Vagina (tissue), 2 donors: ENCODE measurements at regions not wholly inside any gene's neighbourhood (a gene's known extent, or its start where the extent isn't known, plus 50 kb on each side); places are given as distances from the start of the nearest gene placed in this dataset.
A peak's percentile ranks its signal among the peaks of the same experiment; 100 is the strongest.

Experiments
- DNase-seq, 2 donors: peaks; one replicate each; pipeline ENCODE4 v3.0.0-alpha.2; 2017; ENCODE audit errors: extremely low spot score in 2 of 2
- H3K27ac ChIP-seq: fragments of 200-600 bp; sonication (generic); one replicate; pipeline ENCODE4 v1.5.1; 2019
- H3K27me3 ChIP-seq: fragments of 200-600 bp; sonication (generic); one replicate; pipeline ENCODE4 v1.5.1; 2019
- H3K36me3 ChIP-seq, 2 donors: fragments of 200-600 bp; sonication (generic); one replicate each; pipeline ENCODE4 v1.5.1; 2017 to 2019
- H3K4me1 ChIP-seq: fragments of 200-600 bp; sonication (generic); one replicate; pipeline ENCODE4 v1.5.1; 2019
- H3K4me3 ChIP-seq, 2 donors: fragments of 200-600 bp; sonication (generic); 1 replicate in 1 of 2; 2 replicates in 1 of 2; pipeline ENCODE4 v1.5.1; 2016 to 2019
- H3K9me3 ChIP-seq: fragments of 200-600 bp; sonication (generic); one replicate; pipeline ENCODE4 v1.5.1; 2019
- POLR2A ChIP-seq, 2 donors: fragments of 450-650 bp; IDR thresholded peaks; one replicate each; pipeline ENCODE4 v1.6.1; 2017; ENCODE audit warnings: antibody characterized with exemption in 2 of 2, mild to moderate bottlenecking in 2 of 2, moderate library complexity in 2 of 2
- POLR2AphosphoS5 ChIP-seq, 2 donors: sonication (generic); formaldehyde crosslinking; IDR thresholded peaks; one replicate each; pipeline ENCODE4 v1.9.0; 2017; ENCODE audit warnings: antibody characterized with exemption in 2 of 2, mild to moderate bottlenecking in 2 of 2, low read depth in 1 of 2; ENCODE audit not compliant: insufficient read depth in 1 of 2
- intact Hi-C: fragments of 100-400 bp; cut with DNase I; formaldehyde crosslinking; loops from one replicate; pipeline ENCODE4 v1.15.1; 2023
- TF ChIP-seq, protein P1 (sequence below), 3 experiments: fragments of 450-650 bp in 2 of 3; fragments of 200-600 bp in 1 of 3; sonication (generic) in 1 of 3; IDR thresholded peaks; one replicate each; pipeline ENCODE4 v1.5.1; 2017 to 2019; ENCODE audit warnings: antibody characterized with exemption in 3 of 3, mild to moderate bottlenecking in 2 of 3, moderate library complexity in 2 of 3

DNA sequence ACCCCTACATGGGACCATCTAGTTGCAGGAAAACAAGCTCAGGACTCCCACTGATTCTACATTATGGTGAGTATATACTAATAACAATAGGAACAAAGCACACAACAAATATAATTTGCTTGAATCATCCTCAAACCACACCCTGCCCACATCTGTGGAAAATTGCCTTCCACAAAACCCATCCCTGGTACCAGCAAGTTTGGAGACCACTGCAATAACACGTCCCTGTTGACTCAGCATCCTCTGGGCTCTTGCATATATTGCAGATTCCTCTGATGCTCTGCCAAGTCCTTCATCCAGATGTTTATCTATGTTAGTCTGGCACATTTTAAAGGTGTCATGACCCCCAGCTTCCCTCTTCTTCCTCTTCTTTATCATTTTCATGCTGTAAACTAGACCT lies 138.4 kb downstream of the PCTP start:
- TF ChIP-seq POLR2A (IDR thresholded peaks at IDR 0.05): no peak
- TF ChIP-seq, protein P1, sequence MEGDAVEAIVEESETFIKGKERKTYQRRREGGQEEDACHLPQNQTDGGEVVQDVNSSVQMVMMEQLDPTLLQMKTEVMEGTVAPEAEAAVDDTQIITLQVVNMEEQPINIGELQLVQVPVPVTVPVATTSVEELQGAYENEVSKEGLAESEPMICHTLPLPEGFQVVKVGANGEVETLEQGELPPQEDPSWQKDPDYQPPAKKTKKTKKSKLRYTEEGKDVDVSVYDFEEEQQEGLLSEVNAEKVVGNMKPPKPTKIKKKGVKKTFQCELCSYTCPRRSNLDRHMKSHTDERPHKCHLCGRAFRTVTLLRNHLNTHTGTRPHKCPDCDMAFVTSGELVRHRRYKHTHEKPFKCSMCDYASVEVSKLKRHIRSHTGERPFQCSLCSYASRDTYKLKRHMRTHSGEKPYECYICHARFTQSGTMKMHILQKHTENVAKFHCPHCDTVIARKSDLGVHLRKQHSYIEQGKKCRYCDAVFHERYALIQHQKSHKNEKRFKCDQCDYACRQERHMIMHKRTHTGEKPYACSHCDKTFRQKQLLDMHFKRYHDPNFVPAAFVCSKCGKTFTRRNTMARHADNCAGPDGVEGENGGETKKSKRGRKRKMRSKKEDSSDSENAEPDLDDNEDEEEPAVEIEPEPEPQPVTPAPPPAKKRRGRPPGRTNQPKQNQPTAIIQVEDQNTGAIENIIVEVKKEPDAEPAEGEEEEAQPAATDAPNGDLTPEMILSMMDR (IDR thresholded peaks at IDR 0.05): no peak
- TF ChIP-seq POLR2AphosphoS5 (IDR thresholded peaks at IDR 0.05; ENCODE audit: insufficient read depth in 1 of 2, low read depth in 1 of 2): no peak
- Histone ChIP-seq H3K4me1 (no peaks in the 10 kb centered on the region), H3K9me3 (no peaks in the 10 kb centered on the region), H3K27me3 (no peaks in the 10 kb centered on the region), H3K4me3 (no peak overlapping the region), H3K36me3 (no peaks in the 10 kb centered on the region), H3K27ac (no peak overlapping the region)
- intact Hi-C loops: loop anchor here (2.0 kb wide), 1 partner anchor 66 kb away; no protein-coding TSS in a partner anchor
- DNase-seq: no peak

DNA sequence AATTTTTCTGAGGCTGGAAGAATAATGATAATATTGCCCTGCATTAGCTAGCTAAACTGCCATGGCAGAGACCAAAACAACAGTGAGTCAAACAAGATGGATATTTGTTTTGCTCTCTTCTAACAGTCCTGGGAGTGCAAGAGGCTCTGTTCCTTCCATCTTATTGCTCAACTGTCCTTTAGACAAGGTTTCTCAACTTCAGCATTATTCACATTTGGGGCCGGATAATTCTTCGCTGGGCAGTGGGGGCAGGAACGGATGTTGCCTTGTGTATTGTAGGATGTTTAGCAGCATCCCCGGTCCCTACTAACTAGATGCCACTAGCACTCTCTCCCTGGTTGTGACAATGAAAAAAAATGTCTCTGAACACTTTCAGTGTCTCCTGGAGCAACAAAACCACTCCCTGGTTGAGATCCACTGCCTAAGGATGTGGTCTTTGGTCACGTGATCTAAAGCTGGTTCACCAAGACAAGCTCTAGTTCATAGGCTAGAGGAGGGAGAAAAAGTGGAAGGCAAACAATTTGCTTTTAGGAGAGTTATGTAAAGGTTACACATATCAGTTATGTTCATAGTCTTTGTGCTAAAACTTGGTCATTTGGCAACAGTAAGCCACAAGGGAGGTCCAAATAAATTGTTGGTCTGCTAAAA lies 144.4 kb downstream of the PCTP start:
- no peak overlapping the region for H3K4me3 ChIP-seq
- DNase-seq: no peak
- no peaks in the 10 kb centered on the region for H3K4me1 ChIP-seq
- intact Hi-C loops: no loop called here
- no peaks in the 10 kb centered on the region for H3K36me3 ChIP-seq
- no peaks in the 10 kb centered on the region for H3K27me3 ChIP-seq
- TF ChIP-seq POLR2AphosphoS5 (IDR thresholded peaks at IDR 0.05; ENCODE audit: insufficient read depth in 1 of 2, low read depth in 1 of 2) (no peak), POLR2A (IDR thresholded peaks at IDR 0.05) (no peak)
- TF ChIP-seq, protein P1 (IDR thresholded peaks at IDR 0.05): no peak
- no peak overlapping the region for H3K27ac ChIP-seq
- H3K9me3 ChIP-seq: no peaks in the 10 kb centered on the region

DNA sequence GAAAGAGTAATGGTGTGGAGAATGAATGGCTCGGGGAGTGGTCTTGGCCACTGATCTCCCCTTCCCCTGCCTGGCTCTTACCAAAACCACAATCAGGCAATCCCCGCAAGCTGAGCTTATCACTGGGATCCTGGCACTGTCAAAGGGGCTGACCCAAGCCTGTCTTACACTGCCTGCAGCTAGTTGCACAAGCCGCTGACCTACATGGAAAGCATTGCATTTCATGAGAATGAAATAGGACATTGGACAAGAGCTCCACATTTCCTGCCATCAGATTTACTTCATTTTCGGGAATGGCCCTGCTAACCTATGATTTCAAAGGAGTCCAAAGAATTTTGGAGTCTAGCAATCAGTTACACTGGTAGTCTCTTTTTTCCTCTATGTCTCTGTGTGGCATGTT lies 146.4 kb downstream of the PCTP start:
- Histone ChIP-seq H3K4me3 (no peak overlapping the region), H3K27me3 (no peaks in the 10 kb centered on the region), H3K27ac (no peak overlapping the region), H3K9me3 (no peaks in the 10 kb centered on the region), H3K36me3 (no peaks in the 10 kb centered on the region), H3K4me1 (no peaks in the 10 kb centered on the region)
- intact Hi-C loops: no loop called here
- peak in 1 of 2 donors; percentile 95 for DNase-seq
- peak in 1 of 2 donors; percentile 52 for TF ChIP-seq POLR2AphosphoS5 (IDR thresholded peaks at IDR 0.05; ENCODE audit: insufficient read depth in 1 of 2, low read depth in 1 of 2)
- no peak for TF ChIP-seq POLR2A (IDR thresholded peaks at IDR 0.05)

DNA sequence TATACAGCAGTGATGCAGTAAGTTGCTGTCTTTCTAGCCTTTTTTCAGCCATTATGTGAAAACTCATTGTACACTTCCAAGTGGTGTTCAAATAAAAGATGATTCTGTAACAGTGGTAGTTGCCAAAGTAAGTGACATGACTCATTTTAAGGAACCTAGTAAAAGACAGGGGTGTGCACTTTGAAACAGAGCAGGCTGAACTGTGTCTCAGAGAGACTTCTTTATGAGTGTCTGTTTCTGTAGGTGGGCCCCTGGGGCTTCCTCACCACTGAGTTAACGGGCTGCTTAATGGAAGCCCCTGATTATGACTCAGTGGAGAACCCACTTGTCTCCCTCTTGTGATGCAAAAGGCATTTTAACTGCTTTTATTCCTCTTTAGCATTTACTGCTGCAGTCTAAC lies 147.3 kb downstream of the PCTP start:
- intact Hi-C loops: no loop called here
- H3K4me3 ChIP-seq: no peak overlapping the region
- peak overlapping the region; percentile 20 for H3K27ac ChIP-seq
- no peaks in the 10 kb centered on the region for H3K9me3 ChIP-seq
- H3K4me1 ChIP-seq: no peaks in the 10 kb centered on the region
- H3K27me3 ChIP-seq: no peaks in the 10 kb centered on the region
- H3K36me3 ChIP-seq: no peaks in the 10 kb centered on the region
- TF ChIP-seq POLR2AphosphoS5 (IDR thresholded peaks at IDR 0.05; ENCODE audit: insufficient read depth in 1 of 2, low read depth in 1 of 2) (no peak), POLR2A (IDR thresholded peaks at IDR 0.05) (no peak)
- TF ChIP-seq, protein P1 (IDR thresholded peaks at IDR 0.05): no peak
- DNase-seq: no peak

DNA sequence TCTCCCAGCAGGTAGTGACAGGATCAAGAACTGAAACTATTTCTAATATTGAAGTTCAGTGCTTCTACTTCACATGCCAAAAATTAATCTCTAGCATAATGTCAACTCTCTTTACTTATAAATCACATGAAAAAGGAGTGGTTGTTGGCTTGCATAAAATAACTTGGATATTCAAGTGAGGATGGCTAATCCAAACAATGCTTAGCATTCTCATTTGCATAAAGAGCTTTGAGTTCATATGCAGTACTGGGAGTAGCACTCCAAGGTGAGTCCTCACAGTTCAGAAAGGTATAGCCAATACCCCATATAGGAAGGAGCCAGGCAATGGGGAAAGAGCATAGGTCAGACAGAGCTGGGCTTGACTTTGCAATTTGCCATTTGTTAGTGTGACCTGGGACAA lies 149.3 kb downstream of the PCTP start:
- no peak overlapping the region for H3K4me3 ChIP-seq
- intact Hi-C loops: no loop called here
- TF ChIP-seq POLR2A (IDR thresholded peaks at IDR 0.05) (no peak), POLR2AphosphoS5 (IDR thresholded peaks at IDR 0.05; ENCODE audit: insufficient read depth in 1 of 2, low read depth in 1 of 2) (no peak)
- TF ChIP-seq, protein P1 (IDR thresholded peaks at IDR 0.05): no peak
- H3K27me3 ChIP-seq: no peaks in the 10 kb centered on the region
- H3K27ac ChIP-seq: no peak overlapping the region
- H3K36me3 ChIP-seq: no peaks in the 10 kb centered on the region
- no peaks in the 10 kb centered on the region for H3K4me1 ChIP-seq
- no peaks in the 10 kb centered on the region for H3K9me3 ChIP-seq
- DNase-seq: no peak
